Kidney (tissue), 13 donors: ENCODE measurements at regions not wholly inside any gene's neighbourhood (a gene's known extent, or its start where the extent isn't known, plus 50 kb on each side); places are given as distances from the start of the nearest gene placed in this dataset.

ENCODE experiments used
- DNase-seq, 5 donors: peaks; one replicate each; pipeline ENCODE4 v3.0.0-alpha.2; 2013 to 2020
- FAIRE-seq: peaks from 2 replicates; lab custom pipeline; 2012; peaks lifted over from hg19 to GRCh38; lab: Jason Lieb, UNC
- H3K27ac ChIP-seq, 2 donors: one replicate each; pipeline ENCODE4 v1.7.0; 2013; ENCODE audit warnings: low read depth in 2 of 2, low read length in 2 of 2, inconsistent platforms in 1 of 2
- H3K27me3 ChIP-seq: one replicate; pipeline ENCODE4 v1.7.1; 2013; ENCODE audit warnings: low read length, inconsistent platforms; ENCODE audit not compliant: control insufficient read depth, insufficient read depth
- H3K36me3 ChIP-seq, 3 donors: one replicate each; pipeline versions ENCODE4 v1.7.0 to v1.7.1; 2013; ENCODE audit warnings: low read length in 3 of 3, control low read depth in 1 of 3, inconsistent platforms in 1 of 3; ENCODE audit not compliant: insufficient read depth in 3 of 3, control insufficient read depth in 2 of 3
- H3K4me1 ChIP-seq, 3 donors: one replicate each; pipeline versions ENCODE4 v1.7.0 to v1.7.1; 2013; ENCODE audit warnings: low read length in 3 of 3, inconsistent platforms in 1 of 3, low read depth in 1 of 3; ENCODE audit not compliant: control insufficient read depth in 2 of 3, insufficient read depth in 2 of 3
- H3K4me3 ChIP-seq, 3 donors: one replicate each; pipeline versions ENCODE4 v1.7.0 to v1.8.1; 2013; ENCODE audit warnings: low read length in 3 of 3, control low read depth in 1 of 3, inconsistent platforms in 1 of 3
- H3K9ac ChIP-seq, 3 donors: one replicate each; pipeline versions ENCODE4 v1.7.0 to v1.7.1; 2013; ENCODE audit warnings: low read length in 3 of 3, control low read depth in 1 of 3, inconsistent platforms in 1 of 3
- H3K9me3 ChIP-seq, 3 donors: one replicate each; pipeline versions ENCODE4 v1.7.0 to v1.7.1; 2013; ENCODE audit warnings: low read length in 3 of 3, control low read depth in 1 of 3, inconsistent platforms in 1 of 3; ENCODE audit not compliant: control insufficient read depth in 2 of 3, insufficient read depth in 1 of 3
- CTCF ChIP-seq: IDR thresholded peaks from 3 replicates; pipeline ENCODE4 v1.5.1; 2012; ENCODE audit warnings: mild to moderate bottlenecking, moderate library complexity, borderline replicate concordance; ENCODE audit not compliant: insufficient read depth; ENCODE audit errors: extremely low read depth
- intact Hi-C: fragments of 100-400 bp; cut with DNase I; formaldehyde crosslinking; loops from one replicate; pipeline ENCODE4 v1.11.1; 2022
- donor health status: control.
- donor health status: control.
- donor health status: control.
- donor health status: control.
- donor health status: control.
- donor health status: DM: yes; HTN: yes; CAD: no.
- donor health status: Normal renal cell carcinoma (clear cell type).

GRCh38 chr11:24132471-24132870, 364.4 kb upstream of the LUZP2 start:
- no peaks in the 10 kb centered on the region for H3K27me3 ChIP-seq
- H3K4me1 ChIP-seq: no peaks in the 10 kb centered on the region
- no peak for TF ChIP-seq CTCF
- H3K9ac ChIP-seq: no peak overlapping the region
- H3K9me3 ChIP-seq: no peaks in the 10 kb centered on the region
- H3K27ac ChIP-seq: no peak overlapping the region
- no peak for FAIRE-seq
- H3K36me3 ChIP-seq: no peaks in the 10 kb centered on the region
- intact Hi-C loops: no loop called here
- no peak for DNase-seq
- H3K4me3 ChIP-seq: no peak overlapping the region

GRCh38 chr11:24134879-24135589, 361.8 kb upstream of the LUZP2 start:
- DNase-seq (no peak), FAIRE-seq (no peak)
- intact Hi-C loops: no loop called here
- Histone ChIP-seq H3K9ac (no peak overlapping the region), H3K36me3 (no peaks in the 10 kb centered on the region), H3K27me3 (no peaks in the 10 kb centered on the region), H3K27ac (no peak overlapping the region), H3K4me1 (no peaks in the 10 kb centered on the region), H3K4me3 (no peak overlapping the region), H3K9me3 (no peaks in the 10 kb centered on the region)
- TF ChIP-seq CTCF: no peak

- Histone ChIP-seq H3K27me3 (no peaks in the 10 kb centered on the region), H3K9me3 (no peaks in the 10 kb centered on the region), H3K27ac (no peak overlapping the region), H3K4me3 (no peak overlapping the region), H3K4me1 (no peaks in the 10 kb centered on the region), H3K9ac (no peak overlapping the region), H3K36me3 (no peaks in the 10 kb centered on the region)
- intact Hi-C loops: no loop called here
- DNase-seq (peak in 1 of 5 donors; percentile 10), FAIRE-seq (no peak)
- no peak for TF ChIP-seq CTCF
These were observed 354.8 kb upstream of the LUZP2 start for GRCh38 chr11:24142062-24142461.

GRCh38 chr11:24145411-24145810, 351.4 kb upstream of the LUZP2 start:
- DNase-seq: no peak
- no peaks in the 10 kb centered on the region for H3K27me3 ChIP-seq
- TF ChIP-seq CTCF: no peak
- no peak overlapping the region for H3K4me3 ChIP-seq
- H3K4me1 ChIP-seq: no peaks in the 10 kb centered on the region
- no peaks in the 10 kb centered on the region for H3K9me3 ChIP-seq
- no peak for FAIRE-seq
- H3K9ac ChIP-seq: no peak overlapping the region
- intact Hi-C loops: no loop called here
- H3K27ac ChIP-seq: no peak overlapping the region
- H3K36me3 ChIP-seq: no peaks in the 10 kb centered on the region
